ENCODE measurements at regions not wholly inside any gene's neighbourhood (a gene's known extent, or its start where the extent isn't known, plus 50 kb on each side); places are given as distances from the start of the nearest gene placed in this dataset.

GRCh38 chr10:106436123-106436715 lies 728.3 kb downstream of the SORCS1 start (continued):
- TF ChIP-seq GABPA (IDR thresholded peaks at IDR 0.05; ENCODE audit: borderline replicate concordance, insufficient read depth, low read length) (no peak), HDAC6 (IDR thresholded peaks at IDR 0.05; ENCODE audit: low read depth, low read length) (no peak)
